Pancreas (tissue), 10 donors: ENCODE measurements at regions not wholly inside any gene's neighbourhood (a gene's known extent, or its start where the extent isn't known, plus 50 kb on each side); places are given as distances from the start of the nearest gene placed in this dataset.
"Not testable (repeated sequence)": the region's sequence is repeated elsewhere in the genome, so short reads cannot be mapped to it uniquely, and the experiment has no call there.

Source experiments
- ATAC-seq, 4 donors: fragments of 200-7000 bp; cut with Tn5 transposase; one replicate each; pipeline versions ENCODE4 v1.8.0 to v1.9.1; 2020; ENCODE audit warnings: mild to moderate bottlenecking in 4 of 4, moderate library complexity in 4 of 4
- DNase-seq, 6 donors: peaks; one replicate each; pipeline ENCODE4 v3.0.0-alpha.2; 2020
- FAIRE-seq: peaks from 2 replicates; lab custom pipeline; 2012; peaks lifted over from hg19 to GRCh38; lab: Jason Lieb, UNC
- H3K27ac ChIP-seq, 4 donors: fragments of 200-600 bp; sonication (generic); 1 replicate in 3 of 4; 2 replicates in 1 of 4; pipeline versions ENCODE4 v1.5.0 to v1.8.0; 2020
- H3K27me3 ChIP-seq, 4 donors: fragments of 200-600 bp; one replicate each; pipeline ENCODE4 v1.8.0; 2021
- H3K36me3 ChIP-seq, 3 donors: fragments of 200-600 bp; sonication (generic) in 1 of 3; one replicate each; pipeline versions ENCODE4 v1.5.0 to v1.8.0; 2020 to 2021
- H3K4me1 ChIP-seq, 3 donors: fragments of 200-600 bp; one replicate each; pipeline ENCODE4 v1.8.0; 2021
- H3K4me3 ChIP-seq, 4 donors: fragments of 200-600 bp; sonication (generic) in 2 of 4; one replicate each; pipeline versions ENCODE4 v1.5.0 to v1.8.0; 2020 to 2021
- H3K9me3 ChIP-seq, 4 donors: fragments of 200-600 bp; one replicate each; pipeline ENCODE4 v1.8.0; 2021
- CTCF ChIP-seq, 4 donors: fragments of 200-600 bp; sonication (generic) in 3 of 4; IDR thresholded peaks; one replicate each; pipeline versions ENCODE4 v1.5.0 to v1.8.0; 2021; ENCODE audit warnings: antibody characterized with exemption in 4 of 4
- WGBS, 2 donors: extraction: QIAGEN DNeasy Blood & Tissue Kit; methylation state at CpG; one replicate each; pipeline ENCODE4 v1.1.7; 2013; 5-methylcytosine and 5-hydroxymethylcytosine counted together
- intact Hi-C, 3 donors: fragments of 100-400 bp; cut with DNase I; formaldehyde crosslinking; loops; one replicate each; pipeline versions ENCODE4 v1.11.1 to v1.14.2; 2022
- donor health status: healthy with polysubstance abuse.
- donor health status: DM: no; HTN: no; CAD: no; lungs with moderate emphysema.
- donor health status: DM: no; HTN: no; CAD: no.
- donor health status: control.
- donor health status: control.
- donor health status: Bipolar disorder and iron deficiency.
- donor health status: DM: yes; HTN: yes; CAD: no.
- donor health status: DM: no; HTN: no; CAD: no.
- donor health status: DM: no; HTN: no; CAD: no.
- donor health status: DM: yes; HTN: yes; CAD: no.

DNA sequence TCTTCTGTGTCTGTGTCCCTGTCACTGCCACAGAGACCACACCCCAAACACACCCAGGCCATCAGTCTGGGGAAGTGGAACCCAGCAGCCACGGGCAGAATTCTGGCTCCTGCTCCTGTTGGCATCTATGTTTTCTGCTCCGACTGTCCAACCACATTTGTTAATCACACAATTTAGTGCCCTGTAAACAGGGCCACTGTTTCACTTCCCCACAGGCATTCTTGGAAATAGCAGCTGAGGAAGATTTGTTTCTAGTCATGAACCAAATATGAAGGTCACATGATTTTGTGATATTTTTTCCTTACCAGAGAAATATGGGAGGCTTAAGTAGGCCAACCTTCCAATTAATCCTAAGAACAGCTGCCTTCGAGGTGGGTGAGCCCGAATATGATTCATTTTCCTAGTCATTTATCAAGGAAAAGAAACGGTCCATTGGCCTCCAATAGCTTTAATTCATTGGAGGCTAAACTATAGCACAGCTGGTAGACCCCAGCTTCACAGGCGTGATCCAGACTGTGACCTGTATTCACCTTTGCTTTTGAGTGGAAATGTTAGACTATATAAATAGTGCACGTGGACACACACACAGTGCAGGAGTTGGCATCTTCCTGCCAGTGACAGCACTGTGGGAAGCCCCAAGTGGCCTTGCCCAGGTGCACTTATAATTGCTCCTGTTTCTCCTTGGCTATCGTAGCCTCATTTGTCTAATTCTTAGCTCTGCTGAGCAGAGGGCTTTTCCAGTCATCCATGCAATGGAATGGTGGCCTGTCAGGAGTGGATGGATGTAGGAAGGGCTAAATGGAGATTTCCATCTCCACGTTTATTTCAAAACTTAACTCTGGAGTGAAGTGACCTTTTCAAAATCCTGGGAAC is 267.9 kb downstream of the LPIN1 start:
- ATAC-seq, result peak in 3 of 4 donors; percentile 39 to 70 (median 55)
- intact Hi-C loops, result no loop called here

GRCh38 chr2:12017499-12018157 is 271.2 kb downstream of the LPIN1 start:
- no peak for TF ChIP-seq CTCF (IDR thresholded peaks at IDR 0.05)
- Histone ChIP-seq H3K4me3 (no peak overlapping the region), H3K36me3 (no peaks in the 10 kb centered on the region), H3K27me3 (no peaks in the 10 kb centered on the region), H3K4me1 (no peaks in the 10 kb centered on the region), H3K9me3 (no peaks in the 10 kb centered on the region), H3K27ac (no peak overlapping the region)
- WGBS, 2 donors, result 70 to 72% methylated on average over 11 of the region's 11 CpGs
- DNase-seq (no peak), ATAC-seq (no peak), FAIRE-seq (no peak)
- intact Hi-C loops, result no loop called here

More for the DNA sequence above, 267.9 kb downstream of the LPIN1 start:
- H3K27ac ChIP-seq, result no peak overlapping the region
- H3K4me3 ChIP-seq, result no peak overlapping the region
- DNase-seq, result no peak
- H3K4me1 ChIP-seq, result peaks cover 0 to 10% (median 0%) of the 10 kb centered on the region in 3 donors
- 59 to 72% methylated on average over 9 of the region's 9 CpGs for WGBS, 2 donors
- no peak for TF ChIP-seq CTCF (IDR thresholded peaks at IDR 0.05)
- H3K9me3 ChIP-seq, result no peaks in the 10 kb centered on the region
- no peaks in the 10 kb centered on the region for H3K36me3 ChIP-seq
- no peak for FAIRE-seq
- H3K27me3 ChIP-seq, result no peaks in the 10 kb centered on the region

DNA sequence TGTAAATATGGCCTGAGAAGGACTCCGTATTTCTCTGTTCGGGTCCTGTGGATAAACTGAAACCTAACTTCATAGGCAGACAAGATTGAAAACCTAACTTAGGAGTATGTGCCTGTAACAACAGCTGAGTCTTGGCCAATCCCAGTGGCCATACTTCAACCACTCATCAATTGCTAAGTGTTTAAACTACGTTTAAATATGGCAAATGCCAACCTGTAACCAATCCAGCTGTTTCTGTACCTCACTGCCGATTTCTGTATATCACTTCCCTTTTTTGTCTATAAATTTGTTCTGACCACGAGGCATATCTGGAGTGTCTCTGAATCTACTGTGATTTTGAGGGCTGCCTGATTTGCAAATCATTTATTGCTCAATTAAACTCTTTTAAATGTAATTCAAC is 272.3 kb downstream of the LPIN1 start:
- H3K4me1 ChIP-seq, DNase-seq, FAIRE-seq, H3K36me3 ChIP-seq, H3K4me3 ChIP-seq, H3K27me3 ChIP-seq, ATAC-seq, H3K27ac ChIP-seq, H3K9me3 ChIP-seq, intact Hi-C loops: not testable (repeated sequence)
- WGBS, 2 donors, result 76 to 87% methylated on average over 5 of the region's 5 CpGs

DNA sequence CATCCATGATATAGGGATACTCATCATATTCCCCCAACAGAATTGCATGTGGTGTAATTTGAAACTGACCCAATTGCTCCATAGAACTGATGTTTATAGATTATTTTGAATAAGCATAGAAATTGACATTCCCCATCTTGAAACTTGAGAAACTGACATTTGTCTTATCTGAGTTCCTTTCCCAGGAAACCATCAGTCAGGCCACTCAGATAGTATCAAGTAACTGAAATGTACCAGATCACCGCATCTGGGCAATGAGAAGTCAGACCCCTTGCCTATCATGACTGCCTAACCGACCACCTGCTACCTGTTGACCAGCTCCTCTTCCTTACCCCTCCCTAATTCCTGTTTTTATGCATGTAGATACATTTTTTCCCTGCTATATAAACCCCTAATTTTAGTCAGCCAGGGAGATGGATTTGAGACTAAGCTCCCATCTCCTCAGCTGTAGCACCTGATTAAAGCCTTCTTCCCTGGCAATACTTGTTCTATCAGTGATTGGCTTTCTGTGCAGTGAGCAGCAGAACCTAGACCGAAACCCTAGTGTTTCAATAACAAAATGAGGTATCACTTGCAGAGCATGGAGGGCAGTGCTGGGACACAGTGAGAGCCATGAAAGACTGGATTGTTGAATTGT is 274.5 kb downstream of the LPIN1 start:
- ATAC-seq (no peak), FAIRE-seq (no peak), DNase-seq (no peak)
- intact Hi-C loops, result no loop called here
- no peaks in the 10 kb centered on the region for H3K36me3 ChIP-seq
- H3K4me1 ChIP-seq, result no peaks in the 10 kb centered on the region
- H3K4me3 ChIP-seq, result no peak overlapping the region
- no peak overlapping the region for H3K27ac ChIP-seq
- TF ChIP-seq CTCF (IDR thresholded peaks at IDR 0.05), result no peak
- WGBS, 2 donors, result 76 to 93% methylated on average over 3 of the region's 3 CpGs
- no peaks in the 10 kb centered on the region for H3K9me3 ChIP-seq
- H3K27me3 ChIP-seq, result no peaks in the 10 kb centered on the region

DNA sequence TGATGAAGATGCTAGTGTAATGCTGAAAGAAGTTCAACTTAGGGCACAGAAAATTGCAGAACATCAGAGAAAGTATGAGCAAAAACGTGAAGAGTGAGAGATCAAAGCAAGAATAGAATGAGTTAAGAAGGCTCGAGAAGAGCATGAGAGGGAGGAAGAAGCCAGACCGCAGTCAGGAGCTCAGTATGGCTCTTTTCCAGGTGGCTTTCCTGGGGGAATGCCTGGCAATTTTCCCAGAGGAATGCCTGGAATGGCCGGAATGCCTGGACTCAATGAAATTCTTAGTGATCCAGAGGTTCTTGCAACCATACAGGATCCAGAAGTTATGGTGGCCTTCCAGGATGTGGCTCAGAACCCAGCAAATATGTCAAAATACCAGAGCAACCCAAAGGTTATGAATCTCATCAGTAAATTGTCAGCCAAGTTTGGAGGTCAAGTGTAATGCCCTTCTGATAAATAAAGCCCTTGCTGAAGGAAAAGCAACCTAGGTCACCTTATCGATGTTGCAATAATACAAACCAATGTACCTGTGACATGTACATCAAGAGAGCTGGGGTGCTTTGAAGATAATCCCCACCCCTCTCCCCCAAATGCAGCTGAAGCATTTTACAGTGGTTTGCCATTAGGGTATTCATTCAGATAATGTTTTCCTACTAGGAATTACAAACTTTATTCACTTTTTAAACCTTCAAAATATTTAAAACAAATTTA is 277.9 kb downstream of the LPIN1 start:
- ATAC-seq, FAIRE-seq, H3K36me3 ChIP-seq, H3K4me1 ChIP-seq, H3K4me3 ChIP-seq, H3K27me3 ChIP-seq, H3K27ac ChIP-seq, H3K9me3 ChIP-seq, intact Hi-C loops: not testable (repeated sequence)
- 38 to 43% methylated on average over 5 of the region's 5 CpGs for WGBS, 2 donors
- peak in 2 of 6 donors; percentile 7 to 20 for DNase-seq
